SK-N-MC (cell line): ENCODE measurements at regions not wholly inside any gene's neighbourhood (a gene's known extent, or its start where the extent isn't known, plus 50 kb on each side); places are given as distances from the start of the nearest gene placed in this dataset.
"Not testable (repeated sequence)": the region's sequence is repeated elsewhere in the genome, so short reads cannot be mapped to it uniquely, and the experiment has no call there.

Experiments used
- EZH2 ChIP-seq: fragments of 200-600 bp; sonication (generic); IDR thresholded peaks from one replicate; pipeline ENCODE4 v1.6.1; 2017; ENCODE audit warnings: antibody characterized with exemption
- FOXP2 ChIP-seq: optimal IDR thresholded peaks from 2 replicates; pipeline ENCODE3; 2011; ENCODE audit warnings: mild to moderate bottlenecking, moderate library complexity; ENCODE audit not compliant: insufficient read depth; ENCODE audit errors: extremely low read length, control extremely low read depth
- POLR2AphosphoS5 ChIP-seq: IDR thresholded peaks from 2 replicates; pipeline ENCODE4 v1.6.1; 2012; ENCODE audit warnings: mild to moderate bottlenecking, low read depth, low read length, borderline replicate concordance

- not testable (repeated sequence) for TF ChIP-seq EZH2, POLR2AphosphoS5, FOXP2
Measured at GRCh38 chr4:31266094-31266493, 545.9 kb downstream of the PCDH7 start.
